D721Med (cell line): ENCODE measurements at regions not wholly inside any gene's neighbourhood (a gene's known extent, or its start where the extent isn't known, plus 50 kb on each side); places are given as distances from the start of the nearest gene placed in this dataset.

Source experiments
- DNase-seq: peaks from one replicate; pipeline ENCODE4 v3.0.0; 2011; ENCODE audit warnings: low spot score; ENCODE audit not compliant: insufficient read length
- FAIRE-seq: peaks from 2 replicates; lab custom pipeline; 2011; peaks lifted over from hg19 to GRCh38; lab: Jason Lieb, UNC
- CTCF ChIP-seq: IDR thresholded peaks from 2 replicates; pipeline ENCODE4 v1.5.1; 2012; ENCODE audit warnings: mild to moderate bottlenecking, control low read depth; ENCODE audit not compliant: insufficient read depth; ENCODE audit errors: missing control alignments

GRCh38 chr10:44024356-44025116 lies 360.4 kb downstream of the CXCL12 start:
- FAIRE-seq: no peak
- TF ChIP-seq CTCF: no peak
- no peak for DNase-seq

- TF ChIP-seq CTCF: no peak
- DNase-seq: no peak
- FAIRE-seq: no peak
Observed at GRCh38 chr10:44023517-44023916, 361.4 kb downstream of the CXCL12 start.

- FAIRE-seq (no peak), DNase-seq (no peak)
- no peak for TF ChIP-seq CTCF
Observed at GRCh38 chr10:44022203-44022602, 362.7 kb downstream of the CXCL12 start.

- TF ChIP-seq CTCF: no peak
- DNase-seq (no peak), FAIRE-seq (no peak)
Observed at GRCh38 chr10:44020322-44021111, 364.4 kb downstream of the CXCL12 start.

- DNase-seq (no peak), FAIRE-seq (no peak)
- no peak for TF ChIP-seq CTCF
Observed at GRCh38 chr10:44017483-44018145, 367.3 kb downstream of the CXCL12 start.

- no peak for TF ChIP-seq CTCF
- FAIRE-seq (no peak), DNase-seq (no peak)
Observed at GRCh38 chr10:44016589-44017482, 368.1 kb downstream of the CXCL12 start.
